ENCODE measurements at regions not wholly inside any gene's neighbourhood (a gene's known extent, or its start where the extent isn't known, plus 50 kb on each side); places are given as distances from the start of the nearest gene placed in this dataset.

- Histone ChIP-seq H3K27ac (no peak overlapping the region), H3K4me3 (no peak overlapping the region), H3K27me3 (replicated peaks; ENCODE audit: insufficient read depth) (no peaks in the 10 kb centered on the region), H3K4me1 (ENCODE audit: control insufficient read depth in 1 of 2, low read depth in 2 of 2) (no peaks in the 10 kb centered on the region), H3K36me3 (no peaks in the 10 kb centered on the region), H3K9me3 (no peaks in the 10 kb centered on the region)
- TF ChIP-seq CTCF (IDR thresholded peaks at IDR 0.05), result no peak
- no peak for DNase-seq (ENCODE audit: low spot score)
- no peak for ATAC-seq (ENCODE audit: insufficient number of reproducible peaks, low FRiP score, low read depth)
Observed at GRCh38 chr2:150261691-150262090, 225.8 kb downstream of the RND3 start.

GRCh38 chr2:150260636-150261035 is 226.8 kb downstream of the RND3 start:
- no peak overlapping the region for H3K4me3 ChIP-seq
- H3K4me1 ChIP-seq (ENCODE audit: control insufficient read depth in 1 of 2, low read depth in 2 of 2), result peaks cover 0 to 6% of the 10 kb centered on the region in 2 donors
- no peak overlapping the region for H3K27ac ChIP-seq
- H3K36me3 ChIP-seq, result no peaks in the 10 kb centered on the region
- no peaks in the 10 kb centered on the region for H3K27me3 ChIP-seq (replicated peaks; ENCODE audit: insufficient read depth)
- DNase-seq (ENCODE audit: low spot score) (no peak), ATAC-seq (ENCODE audit: insufficient number of reproducible peaks, low FRiP score, low read depth) (no peak)
- no peak for TF ChIP-seq CTCF (IDR thresholded peaks at IDR 0.05)
- no peaks in the 10 kb centered on the region for H3K9me3 ChIP-seq

GRCh38 chr2:150259746-150260145 is 227.7 kb downstream of the RND3 start:
- TF ChIP-seq CTCF (IDR thresholded peaks at IDR 0.05), result no peak
- ATAC-seq (ENCODE audit: insufficient number of reproducible peaks, low FRiP score, low read depth) (no peak), DNase-seq (ENCODE audit: low spot score) (no peak)
- Histone ChIP-seq H3K27ac (no peak overlapping the region), H3K36me3 (no peaks in the 10 kb centered on the region), H3K4me3 (no peak overlapping the region), H3K9me3 (no peaks in the 10 kb centered on the region), H3K27me3 (replicated peaks; ENCODE audit: insufficient read depth) (no peaks in the 10 kb centered on the region), H3K4me1 (ENCODE audit: control insufficient read depth in 1 of 2, low read depth in 2 of 2) (peaks cover 0 to 11% of the 10 kb centered on the region in 2 donors)

GRCh38 chr2:150258781-150259307 is 228.6 kb downstream of the RND3 start:
- ATAC-seq (ENCODE audit: insufficient number of reproducible peaks, low FRiP score, low read depth) (no peak), DNase-seq (ENCODE audit: low spot score) (no peak)
- Histone ChIP-seq H3K4me1 (ENCODE audit: control insufficient read depth in 1 of 2, low read depth in 2 of 2) (peaks cover 0 to 11% of the 10 kb centered on the region in 2 donors), H3K9me3 (no peaks in the 10 kb centered on the region), H3K27ac (no peak overlapping the region), H3K4me3 (no peak overlapping the region), H3K27me3 (replicated peaks; ENCODE audit: insufficient read depth) (no peaks in the 10 kb centered on the region), H3K36me3 (no peaks in the 10 kb centered on the region)
- TF ChIP-seq CTCF (IDR thresholded peaks at IDR 0.05), result no peak

- Histone ChIP-seq H3K36me3 (no peaks in the 10 kb centered on the region), H3K4me1 (ENCODE audit: control insufficient read depth in 1 of 2, low read depth in 2 of 2) (peaks cover 7 to 25% of the 10 kb centered on the region in 2 donors), H3K27ac (no peak overlapping the region), H3K9me3 (no peaks in the 10 kb centered on the region), H3K4me3 (no peak overlapping the region), H3K27me3 (replicated peaks; ENCODE audit: insufficient read depth) (no peaks in the 10 kb centered on the region)
- TF ChIP-seq CTCF (IDR thresholded peaks at IDR 0.05), result no peak
- DNase-seq (ENCODE audit: low spot score) (no peak), ATAC-seq (ENCODE audit: insufficient number of reproducible peaks, low FRiP score, low read depth) (no peak)
Observed at GRCh38 chr2:150256736-150257135, 230.7 kb downstream of the RND3 start.

All from thoracic aorta (tissue), 2 donors.